Activated CD4-positive, alpha-beta T cell treated with anti-CD3 and anti-CD28 coated beads, Interleukin-2, Interleukin-6, amounts not matched to agents 100 ng/mL and 50 ng/mL, durations not matched to agents 16 hours and 8 hours (primary cell): ENCODE measurements at regions not wholly inside any gene's neighbourhood (a gene's known extent, or its start where the extent isn't known, plus 50 kb on each side); places are given as distances from the start of the nearest gene placed in this dataset.
"Not testable (repeated sequence)": the region's sequence is repeated elsewhere in the genome, so short reads cannot be mapped to it uniquely, and the experiment has no call there.

ENCODE experiments used
- DNase-seq: peaks from one replicate; pipeline ENCODE4 v3.0.0-alpha.2; 2020

DNA sequence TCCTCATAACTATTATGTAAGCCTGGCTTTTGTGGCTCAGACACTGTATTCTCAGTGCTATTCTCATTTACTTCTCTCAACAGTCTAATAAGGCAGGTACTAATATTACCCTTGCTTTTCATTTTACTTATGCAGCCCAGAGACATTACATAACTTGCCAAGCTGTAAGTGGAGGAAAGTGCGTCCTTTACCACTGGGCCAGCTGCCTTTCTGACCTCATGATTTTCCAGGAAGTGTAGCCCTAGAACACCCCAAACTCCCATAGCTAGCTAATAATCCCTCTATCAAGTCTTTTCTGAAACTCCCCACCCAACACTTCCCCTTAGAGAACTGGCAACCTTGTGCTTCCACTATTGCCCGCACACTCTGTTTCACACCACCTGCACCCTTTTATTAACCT is 192.9 kb upstream of the HMHB1 start:
- DNase-seq = no peak

DNA sequence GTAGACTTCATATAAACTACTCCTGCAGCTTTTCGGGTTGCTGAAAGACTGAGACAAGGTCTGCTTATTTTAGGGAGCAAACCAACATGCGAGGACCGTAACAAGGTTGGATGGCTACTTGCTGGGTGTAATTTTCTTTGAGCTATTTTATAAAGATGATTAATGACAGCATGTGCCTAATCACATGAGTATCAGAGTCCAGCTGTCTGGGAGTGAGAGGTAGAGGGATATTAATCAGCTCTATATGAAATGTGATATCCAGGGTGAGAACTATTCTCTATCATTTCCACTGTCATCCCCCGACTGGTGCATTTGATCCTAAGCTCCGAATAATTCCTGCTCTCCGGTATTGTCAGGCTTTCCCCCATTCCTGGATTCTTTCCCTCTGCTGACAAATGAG is 193.8 kb upstream of the HMHB1 start:
- DNase-seq = no peak

DNA sequence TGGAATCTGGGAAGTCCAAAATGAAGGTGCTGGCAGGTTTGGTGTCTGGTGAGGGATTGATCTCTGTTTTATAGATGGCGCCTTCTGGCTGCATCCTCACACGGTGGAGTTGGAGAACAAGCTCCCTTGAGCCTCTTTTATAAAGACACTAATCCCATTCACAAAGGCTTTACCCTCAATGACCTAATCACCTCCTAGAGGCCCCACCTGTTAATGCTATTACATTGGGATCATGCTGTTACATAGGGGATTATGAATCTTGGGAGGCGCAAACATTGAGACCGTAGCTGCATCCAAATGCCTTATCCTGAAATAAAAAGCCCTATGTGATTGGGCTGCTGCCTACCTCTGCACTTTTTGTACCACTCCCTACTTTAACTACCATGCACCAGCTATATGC is 197.1 kb upstream of the HMHB1 start:
- no peak for DNase-seq

DNA sequence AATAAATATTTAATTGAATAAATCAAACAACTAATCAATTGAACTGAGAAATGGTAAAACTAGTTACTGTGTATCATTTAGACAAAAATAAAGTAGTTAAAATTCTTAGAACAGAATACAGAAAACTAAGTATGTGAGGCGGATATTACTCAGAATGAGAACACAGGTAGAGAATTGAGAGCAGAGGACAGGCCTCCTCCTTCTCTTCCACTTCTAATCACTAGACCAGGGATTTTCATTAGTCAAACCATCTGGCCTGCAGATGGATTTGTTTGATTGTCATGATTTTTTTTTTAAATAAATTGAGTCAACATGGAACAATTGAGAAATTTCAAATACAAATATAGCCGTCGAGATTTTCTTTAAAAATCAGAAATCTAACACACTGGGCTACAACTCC is 198.6 kb upstream of the HMHB1 start:
- DNase-seq = no peak

DNA sequence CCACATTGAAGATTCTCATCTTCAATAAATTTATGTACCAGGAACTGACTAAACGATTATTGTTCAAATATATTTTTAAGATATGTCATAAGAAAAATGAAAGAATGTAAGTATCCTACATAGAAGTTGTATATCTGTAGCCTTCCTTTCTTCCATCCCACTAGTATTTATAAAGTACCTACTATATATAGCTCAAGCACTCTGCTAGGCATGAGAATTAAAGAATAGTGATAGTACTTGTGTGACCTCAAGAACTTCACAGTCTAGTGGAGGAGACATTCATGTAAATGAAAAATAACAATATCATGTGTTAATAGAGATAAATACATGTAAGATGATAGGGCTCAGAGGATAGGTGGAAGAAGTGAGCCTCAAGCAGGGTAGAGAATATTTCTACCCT is 201.0 kb upstream of the HMHB1 start:
- no peak for DNase-seq

DNA sequence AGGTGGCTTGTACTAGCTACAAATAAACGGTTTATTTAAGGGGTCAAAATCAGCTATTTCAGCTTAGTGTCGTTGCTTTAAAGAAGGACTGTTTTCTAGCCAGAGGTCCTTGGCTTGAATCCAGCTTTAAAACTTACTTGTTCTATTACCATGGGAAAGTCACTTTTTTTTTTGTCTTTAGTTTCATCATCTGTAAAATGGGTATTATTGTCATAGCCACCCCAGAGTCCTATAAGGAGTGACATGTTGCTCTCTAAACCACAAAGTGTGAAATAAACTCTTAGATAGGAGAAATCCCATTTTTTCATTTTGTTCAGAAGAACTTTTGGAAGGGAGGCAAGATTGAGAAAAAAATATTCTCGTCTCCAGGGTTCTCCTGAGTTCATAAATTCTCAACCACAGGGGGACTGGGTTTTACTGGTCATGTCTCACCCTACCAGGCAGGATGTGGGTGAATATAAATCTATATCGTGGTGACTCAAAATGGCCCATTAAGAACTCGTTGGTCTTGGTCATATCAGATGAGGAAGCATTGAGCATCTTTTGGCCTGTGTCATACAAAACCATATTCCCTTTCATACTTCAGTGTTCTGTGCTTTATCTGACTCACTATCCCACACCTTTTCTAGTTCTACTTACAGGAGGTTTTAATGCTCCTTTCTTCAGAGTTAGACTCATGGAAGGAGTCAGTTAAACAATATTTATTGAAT is 202.7 kb upstream of the NR3C1 start:
- peak; percentile 91 for DNase-seq

DNA sequence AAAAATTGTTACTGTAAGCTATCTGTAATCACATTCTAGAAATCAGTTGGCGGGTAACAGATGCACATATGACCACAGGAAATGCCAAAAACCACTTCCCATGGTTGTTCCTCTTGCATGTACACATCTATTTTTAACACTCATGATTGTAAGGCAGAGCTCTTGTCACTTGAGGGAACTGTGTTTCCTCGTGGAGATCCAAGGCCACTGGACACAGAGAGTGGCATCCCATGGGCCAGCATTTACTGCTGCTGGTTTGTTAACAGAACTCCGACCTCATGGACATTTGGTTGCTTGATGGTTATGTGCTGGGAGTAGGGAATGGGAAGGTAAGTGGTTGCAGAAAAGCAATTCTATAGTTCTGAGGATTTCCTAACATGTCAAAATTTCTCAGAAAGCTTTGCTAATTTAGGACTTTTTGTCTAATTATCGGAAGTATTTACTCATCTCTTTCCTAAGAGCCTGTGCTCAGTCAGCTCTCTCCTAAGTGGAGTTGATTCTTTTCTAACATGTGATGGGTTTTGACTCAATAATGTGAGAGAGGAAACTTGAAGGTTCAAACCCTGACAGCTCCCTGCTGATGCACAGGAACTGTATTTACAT is 202.0 kb upstream of the NR3C1 start:
- peak; percentile 87 for DNase-seq

DNA sequence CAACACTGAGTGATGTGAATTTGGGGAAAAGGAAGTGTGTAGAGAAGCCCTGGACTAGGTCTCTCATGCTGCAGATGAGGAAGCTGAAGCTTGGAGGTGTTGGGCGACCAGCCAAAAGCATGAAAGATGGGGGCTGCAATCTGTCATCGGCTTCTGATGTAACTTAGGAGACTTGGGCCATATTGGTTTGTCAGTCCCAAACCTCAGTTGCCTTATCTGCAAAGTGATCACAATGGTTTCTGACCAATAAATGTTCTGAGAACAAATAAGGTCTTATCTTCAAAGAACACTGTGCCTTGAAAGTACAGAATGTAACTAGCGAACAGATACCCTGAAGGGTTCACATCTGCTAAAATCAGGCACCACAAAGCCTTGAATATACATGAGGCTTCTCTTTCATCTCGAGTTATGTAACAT is 198.4 kb upstream of the NR3C1 start:
- DNase-seq = no peak

DNA sequence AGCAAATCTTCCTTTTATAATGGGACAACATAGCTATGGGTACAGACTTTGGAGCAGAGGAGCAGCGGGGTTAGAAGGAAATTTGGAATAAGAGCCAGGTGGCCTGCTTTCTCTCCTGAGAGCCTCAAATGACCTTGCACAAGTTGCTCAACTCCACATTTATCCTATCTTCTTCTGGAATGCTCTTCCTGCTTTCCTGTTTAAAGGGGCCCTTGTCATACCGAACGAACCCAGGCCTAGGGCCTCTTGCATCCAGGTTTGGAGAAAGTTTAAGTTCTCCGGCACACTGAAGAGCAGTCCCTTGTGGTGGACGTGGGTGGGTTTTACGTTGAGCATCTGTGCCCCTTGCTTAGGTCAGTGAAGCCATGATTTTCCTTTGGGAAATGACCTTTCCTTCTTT is 197.9 kb upstream of the NR3C1 start:
- no peak for DNase-seq

DNA sequence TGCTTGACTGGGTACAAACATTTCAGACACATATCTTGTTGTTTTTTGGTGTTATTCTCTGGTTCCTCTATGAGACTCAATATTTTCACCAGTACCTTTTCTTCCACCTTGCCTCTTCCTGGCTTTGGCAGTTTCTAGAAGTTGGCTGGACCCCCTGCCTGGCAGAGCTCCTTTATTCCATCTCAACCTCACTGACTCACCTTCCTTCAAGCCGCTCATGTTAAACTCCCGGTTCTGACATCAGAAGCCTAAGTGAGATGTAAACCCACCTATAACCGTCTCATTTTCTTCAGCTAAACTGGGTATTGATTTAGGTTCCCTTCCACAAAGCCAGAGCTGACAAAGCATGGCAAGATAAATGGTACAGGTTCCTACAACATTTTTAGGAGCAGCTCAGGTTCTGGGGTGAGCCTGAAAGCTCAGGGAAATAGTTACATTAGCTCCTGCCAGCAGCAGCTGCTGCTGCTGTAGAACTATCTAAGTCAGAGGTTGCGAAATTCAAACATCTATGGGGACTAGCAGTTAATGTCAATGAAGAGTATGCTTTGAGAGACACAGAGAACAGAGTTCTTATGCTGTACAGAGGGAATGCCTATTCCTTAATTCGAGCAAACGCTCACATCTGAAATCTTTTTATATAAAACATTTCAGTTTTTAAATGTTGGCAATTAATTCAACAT is 197.1 kb upstream of the NR3C1 start:
- no peak for DNase-seq

DNA sequence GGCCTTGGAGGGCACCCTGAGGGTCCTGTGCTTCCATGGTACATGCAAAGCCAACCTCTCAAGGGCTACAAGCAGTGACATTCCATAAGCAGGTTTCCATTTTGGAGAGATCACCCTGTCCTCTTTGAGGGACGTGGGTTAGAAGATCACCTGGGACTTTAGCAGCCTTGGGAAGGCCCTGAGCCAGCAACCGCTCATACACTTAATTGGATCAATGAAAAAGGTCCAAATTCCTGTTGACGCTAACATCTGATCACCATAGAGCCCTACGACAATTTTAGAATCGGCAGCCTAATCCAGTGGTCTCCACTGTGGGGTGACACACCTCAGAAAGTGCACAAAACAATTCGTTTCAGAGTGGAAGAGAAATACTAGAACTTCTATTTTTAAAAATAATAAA is 196.0 kb upstream of the NR3C1 start:
- no peak for DNase-seq

DNA sequence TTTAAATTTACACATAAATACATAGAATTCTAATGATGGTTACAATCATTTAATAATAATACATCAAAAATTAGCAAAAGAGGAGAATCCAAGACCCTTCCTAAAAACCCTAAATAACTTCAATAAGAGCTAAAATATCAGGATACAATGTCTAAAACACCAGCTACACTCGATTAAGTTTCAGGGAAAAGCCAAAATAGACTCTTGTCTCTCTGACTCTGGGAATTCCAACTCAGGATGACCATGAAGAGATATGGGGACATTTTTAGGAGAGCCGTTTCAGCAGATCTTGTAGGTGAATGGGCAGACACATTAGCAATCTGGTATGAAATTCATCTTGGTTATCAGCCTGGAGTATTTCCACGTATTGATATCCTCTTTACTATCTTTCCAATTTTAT is 193.3 kb upstream of the NR3C1 start:
- DNase-seq = no peak

DNA sequence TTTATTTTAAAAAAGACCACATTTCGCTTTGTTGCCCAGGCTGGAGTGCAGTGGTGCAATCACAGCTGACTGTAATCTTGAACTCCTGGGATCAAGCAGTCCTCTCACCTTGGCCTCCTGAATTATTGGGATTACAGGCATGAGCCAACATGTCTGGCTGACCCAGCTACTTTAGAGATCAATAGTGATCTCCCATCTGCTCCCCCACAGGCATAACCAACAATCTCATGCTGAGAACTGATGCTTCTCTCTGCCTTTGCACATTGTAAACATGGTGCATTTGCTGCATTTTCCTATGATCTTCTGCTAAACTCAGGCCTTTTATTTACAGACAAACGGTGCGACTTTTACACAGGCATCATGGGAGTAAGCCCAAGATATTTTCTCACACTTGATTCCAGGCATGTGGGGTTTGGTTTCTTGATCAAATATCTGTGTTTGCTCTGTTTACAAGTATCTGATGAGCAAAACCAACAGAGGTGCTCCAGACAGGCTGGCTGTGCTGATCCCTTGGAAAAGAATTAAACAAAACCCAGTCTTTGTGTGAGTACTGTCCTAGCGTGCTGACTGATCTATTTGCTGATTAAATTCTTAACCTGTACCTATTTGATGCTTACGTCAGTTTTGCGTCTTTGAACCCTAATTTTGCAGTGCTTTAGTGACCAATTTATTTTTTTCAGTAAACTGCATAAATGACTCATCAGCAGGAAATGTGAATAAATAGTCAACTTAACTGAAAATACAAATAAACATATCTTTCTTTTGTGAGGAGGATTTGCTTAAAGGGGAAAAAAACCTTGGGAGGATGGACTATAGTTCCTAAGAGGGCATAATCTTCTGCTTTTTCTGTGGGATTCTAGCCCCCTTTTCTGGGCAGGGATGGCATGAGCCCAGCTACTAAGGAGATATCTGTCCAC is 191.7 kb upstream of the NR3C1 start:
- DNase-seq = peak; percentile 66

DNA sequence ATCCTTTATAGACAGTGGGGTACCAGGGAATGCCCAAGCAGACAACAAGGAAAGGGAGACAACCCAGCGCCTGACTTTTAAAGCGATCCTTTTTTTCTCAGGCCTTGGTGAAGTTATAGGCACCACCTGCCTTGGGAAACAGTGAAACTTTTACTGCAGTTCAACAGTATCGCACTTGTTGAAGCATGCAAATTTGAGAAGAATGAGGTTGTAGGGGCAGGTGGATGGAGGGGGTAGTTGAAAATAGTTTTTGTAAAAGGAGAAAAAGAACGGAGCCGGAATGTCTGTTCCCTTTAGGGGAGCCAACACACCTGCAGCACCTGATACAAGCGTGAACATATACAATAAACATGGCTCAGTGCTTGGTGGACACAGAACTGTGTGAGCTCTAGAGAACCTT is 190.2 kb upstream of the NR3C1 start:
- no peak for DNase-seq

DNA sequence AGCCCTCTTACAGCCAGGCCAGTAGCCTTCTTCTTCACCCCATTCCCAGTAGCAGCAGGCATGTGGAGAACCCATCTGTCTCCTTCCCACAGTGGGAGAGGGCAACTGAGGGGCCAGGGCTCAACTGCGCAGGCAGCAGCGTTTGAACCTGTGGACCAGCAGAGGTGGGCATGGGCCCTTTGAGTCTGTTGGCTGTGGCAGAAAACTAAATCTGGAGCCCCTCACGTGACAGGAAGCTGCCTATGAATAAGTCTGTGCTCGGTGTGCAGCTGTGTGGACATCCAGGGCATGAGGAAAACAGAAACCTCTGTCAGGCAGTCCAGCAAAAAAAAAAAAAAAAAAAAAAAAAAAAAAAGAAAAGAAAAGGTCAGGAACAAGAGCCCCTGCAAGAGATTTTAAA is 189.2 kb upstream of the NR3C1 start:
- peak; percentile 76 for DNase-seq

DNA sequence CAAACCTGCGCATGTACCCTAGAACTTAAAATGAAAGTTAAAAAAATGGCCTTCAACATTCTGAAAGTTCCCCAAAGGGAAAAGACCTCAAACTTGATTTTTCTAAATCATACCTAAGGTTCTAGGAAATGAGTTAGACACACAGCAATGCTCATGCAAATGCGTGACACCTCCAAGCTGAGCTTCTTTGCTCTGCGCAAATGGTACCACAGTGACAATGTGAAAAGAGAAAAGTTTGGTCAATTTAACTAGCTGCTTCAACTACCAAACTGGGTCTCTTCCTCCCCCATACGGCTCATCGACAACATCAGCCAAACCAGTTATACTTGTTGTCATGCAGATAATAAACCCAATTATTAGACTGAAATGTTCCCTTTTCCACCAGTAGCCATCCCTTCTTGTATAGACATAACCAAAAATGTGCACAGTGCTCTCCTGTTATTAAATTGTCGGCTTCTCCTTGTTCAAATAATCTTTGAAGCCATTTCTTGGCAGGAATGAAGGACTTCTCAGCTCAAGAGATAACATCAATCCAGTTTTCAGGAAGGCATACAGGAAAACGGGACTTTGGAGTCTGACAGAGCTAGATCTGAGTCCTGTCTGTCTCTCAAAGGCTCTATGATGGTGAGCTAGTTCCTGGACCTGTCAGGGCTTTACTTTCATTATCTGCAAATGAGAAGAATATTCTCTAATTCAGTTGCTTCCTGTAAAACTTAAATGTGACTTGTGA is 185.6 kb upstream of the NR3C1 start:
- DNase-seq = no peak

DNA sequence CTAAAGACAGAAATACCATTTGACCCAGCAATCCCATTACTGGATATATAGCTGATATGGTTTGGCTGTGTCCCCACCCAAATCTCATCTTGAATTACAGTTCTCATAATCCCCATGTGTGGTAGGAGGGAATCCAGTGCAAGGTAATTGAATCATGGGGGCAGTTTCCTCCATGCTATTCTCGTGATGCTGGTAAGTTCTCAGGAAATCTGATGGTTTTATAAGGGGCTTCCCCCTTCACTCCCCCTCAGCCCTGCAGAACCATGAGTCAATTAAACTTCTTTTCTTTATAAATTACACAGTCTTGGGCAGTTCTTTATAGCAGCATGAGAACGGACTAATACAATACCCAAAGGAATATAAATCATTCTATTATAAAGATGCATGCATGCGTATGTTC is 184.6 kb upstream of the NR3C1 start:
- not testable (repeated sequence) for DNase-seq

DNA sequence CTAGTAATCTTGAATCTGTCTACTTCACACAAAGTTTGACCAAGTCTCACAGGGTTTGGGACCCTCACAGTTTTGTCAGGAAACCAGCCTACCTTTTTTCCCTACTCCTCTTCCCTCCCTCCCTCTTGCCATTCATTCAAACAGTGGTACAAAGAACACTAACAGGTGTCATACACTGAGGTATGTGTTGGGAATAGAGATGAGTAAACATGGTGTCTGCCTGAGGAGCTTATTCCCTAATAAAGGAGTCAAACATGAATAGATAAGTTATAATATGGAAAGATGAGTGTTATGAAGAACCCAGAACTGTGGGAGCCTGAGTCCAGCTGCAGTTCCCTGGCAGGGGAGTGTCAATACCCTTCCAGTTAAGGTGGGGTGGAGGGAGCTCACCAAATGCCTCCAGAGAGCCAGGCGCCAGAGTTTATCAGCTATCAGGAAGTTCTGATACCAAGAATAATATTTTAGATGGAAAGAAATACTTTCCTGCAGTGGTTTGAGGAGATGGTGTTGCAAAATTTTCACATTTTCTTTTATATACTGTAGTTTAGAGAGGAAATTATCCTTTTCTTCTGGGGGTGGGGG is 183.4 kb upstream of the NR3C1 start:
- DNase-seq = no peak

DNA sequence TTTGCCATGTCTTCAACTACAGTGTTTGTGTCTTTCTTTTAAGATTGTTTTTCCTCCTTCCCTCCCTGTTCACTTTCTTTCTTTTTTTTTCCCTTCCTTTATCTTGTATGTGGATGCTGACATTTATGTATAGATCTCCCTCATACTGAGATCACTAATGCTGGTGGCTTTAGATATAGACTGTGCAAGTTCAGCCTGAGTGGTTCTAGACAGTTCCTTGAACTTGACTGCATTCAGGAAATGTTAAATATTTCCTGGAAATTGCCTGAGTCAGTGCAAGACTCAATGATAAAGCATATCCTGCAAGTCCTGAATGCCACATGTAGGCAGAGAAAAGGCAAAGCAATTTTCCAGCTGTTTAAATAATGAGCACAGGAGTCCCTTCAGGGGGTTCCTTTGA is 182.5 kb upstream of the NR3C1 start:
- peak; percentile 70 for DNase-seq

DNA sequence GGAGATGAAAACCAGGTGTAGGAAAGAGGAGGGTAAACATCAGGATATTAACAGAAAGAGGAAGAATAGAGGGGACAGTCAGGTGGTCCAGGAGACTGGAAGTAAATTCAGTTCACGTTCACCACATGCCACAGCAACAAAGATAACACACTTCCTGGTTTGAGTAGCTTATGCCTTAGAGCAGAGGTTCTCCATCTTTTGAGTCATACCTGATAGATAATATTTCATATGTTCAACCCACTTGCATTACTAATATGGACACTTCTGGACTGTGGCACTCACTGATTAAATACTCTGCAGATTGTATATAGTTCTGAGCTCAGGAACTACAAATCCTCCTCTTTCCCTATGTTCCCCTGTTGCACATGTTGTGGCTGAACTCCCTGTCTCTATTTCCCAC is 179.9 kb upstream of the NR3C1 start:
- no peak for DNase-seq

DNA sequence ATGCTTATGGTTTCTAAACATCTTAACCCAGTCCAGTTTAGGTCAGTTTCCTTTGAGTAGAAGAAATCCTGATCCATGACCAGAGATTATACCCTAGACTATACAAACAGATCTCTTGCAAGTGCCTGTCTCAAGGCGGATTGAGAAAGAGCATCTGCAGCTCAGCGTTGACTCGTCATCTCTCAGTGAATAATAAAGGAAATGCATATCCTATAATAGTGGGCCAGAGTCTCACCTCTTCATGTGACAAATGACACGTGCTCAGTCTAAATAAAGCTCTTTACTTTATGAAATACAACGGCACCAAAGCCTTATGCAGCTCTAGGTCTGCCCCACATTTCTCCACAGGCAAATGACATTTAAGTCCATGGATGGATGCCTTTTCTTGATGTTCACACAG is 179.4 kb upstream of the NR3C1 start:
- peak; percentile 57 for DNase-seq

DNA sequence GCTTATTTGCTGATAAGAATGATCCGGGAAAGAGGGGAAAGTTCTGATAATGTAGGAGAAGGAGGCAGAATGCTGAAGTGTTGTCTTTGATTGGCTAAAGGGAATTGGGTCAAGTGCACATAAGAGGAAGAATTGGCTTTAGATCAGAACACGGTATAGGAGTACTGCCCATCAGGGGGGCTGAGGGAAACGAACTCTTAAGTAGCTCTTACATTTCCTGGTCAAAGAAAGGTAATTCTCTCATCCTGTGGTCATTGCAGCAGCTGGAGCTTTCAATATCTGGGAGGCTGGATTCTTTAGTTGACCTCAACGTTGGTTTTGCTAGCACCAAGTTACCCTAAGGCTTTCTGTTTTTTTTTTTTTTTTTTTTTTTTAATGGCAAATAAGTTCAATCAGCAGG is 178.7 kb upstream of the NR3C1 start:
- DNase-seq = no peak
